ENCODE measurements at regions not wholly inside any gene's neighbourhood (a gene's known extent, or its start where the extent isn't known, plus 50 kb on each side); places are given as distances from the start of the nearest gene placed in this dataset.

DNA sequence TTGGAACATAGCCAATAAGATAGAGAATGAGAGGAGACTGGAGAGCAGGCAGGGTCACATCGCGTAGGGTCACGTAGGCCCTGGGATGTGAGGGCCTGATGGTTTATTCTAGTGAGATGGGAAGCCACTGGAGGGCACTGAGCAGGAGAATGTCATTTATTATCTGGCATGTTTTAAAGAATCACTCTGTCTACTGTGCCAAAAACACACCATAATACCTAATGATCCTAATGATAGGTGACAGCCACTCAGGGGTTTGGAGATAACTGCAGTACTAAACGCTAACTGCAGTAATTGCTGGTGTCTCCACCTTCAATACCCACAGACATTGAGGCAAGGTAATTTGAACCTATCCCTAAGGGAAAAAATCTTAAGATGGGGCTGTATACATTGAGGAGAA, 185.4 kb downstream of the TTLL7 start:
- DNase-seq, result no peak

DNA sequence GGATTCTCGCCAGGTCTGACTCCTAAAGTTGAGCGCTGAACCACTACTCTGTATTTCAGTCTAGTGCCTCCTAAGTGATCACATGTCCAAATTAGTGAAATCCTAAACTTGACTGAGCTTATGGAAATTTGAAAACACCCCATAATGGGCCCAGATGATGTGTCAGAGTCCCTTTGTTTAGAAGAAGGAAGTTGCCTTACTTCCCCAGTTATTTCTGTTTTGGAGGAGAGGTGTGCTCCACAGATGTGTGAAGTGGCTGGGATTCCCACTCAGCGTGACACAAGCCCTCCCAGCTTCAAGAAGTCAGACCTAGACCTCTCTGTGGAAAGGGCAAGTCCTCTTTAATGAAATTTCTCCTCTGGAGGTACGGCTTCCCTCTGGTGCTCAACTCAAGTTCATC, 188.8 kb downstream of the TTLL7 start:
- no peak for DNase-seq

DNA sequence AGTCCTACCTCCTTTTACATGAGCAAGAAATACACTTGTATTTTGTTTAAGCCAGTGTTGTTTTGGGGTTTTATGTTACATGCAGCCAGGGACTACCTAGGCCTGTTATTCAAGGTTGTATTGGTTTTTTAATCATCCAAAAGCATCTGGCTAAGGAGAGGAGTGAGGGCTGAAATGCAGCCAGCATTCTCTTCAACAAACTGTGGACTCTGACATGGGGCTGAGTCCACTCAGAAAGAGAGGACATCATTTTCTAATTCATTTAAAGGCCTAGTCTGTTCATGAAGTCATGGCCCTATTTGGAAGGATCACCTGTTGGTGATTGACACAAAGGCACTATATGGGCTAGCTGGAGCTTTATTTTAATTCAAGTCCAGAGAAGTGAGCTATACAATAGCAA, 190.4 kb downstream of the TTLL7 start:
- no peak for DNase-seq

DNA sequence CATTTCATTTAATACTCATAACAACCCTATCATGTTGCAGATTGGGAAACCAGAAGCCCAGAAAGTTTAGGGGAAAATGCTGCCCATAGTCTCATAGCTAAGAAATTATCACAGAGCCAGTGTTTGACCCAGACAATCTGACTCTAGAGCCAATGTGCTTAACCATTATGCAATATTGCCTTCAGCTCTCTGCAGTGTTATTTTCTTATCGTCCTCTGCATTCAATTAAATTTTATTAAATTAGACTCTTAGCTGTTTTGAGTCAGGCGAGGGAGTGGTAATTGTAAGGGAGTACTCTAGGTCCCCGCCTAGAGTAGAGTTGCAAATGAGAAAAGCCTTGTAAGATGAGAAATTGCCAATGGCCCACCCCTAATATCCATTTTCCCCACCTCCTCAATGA, 191.1 kb downstream of the TTLL7 start:
- DNase-seq, result no peak

DNA sequence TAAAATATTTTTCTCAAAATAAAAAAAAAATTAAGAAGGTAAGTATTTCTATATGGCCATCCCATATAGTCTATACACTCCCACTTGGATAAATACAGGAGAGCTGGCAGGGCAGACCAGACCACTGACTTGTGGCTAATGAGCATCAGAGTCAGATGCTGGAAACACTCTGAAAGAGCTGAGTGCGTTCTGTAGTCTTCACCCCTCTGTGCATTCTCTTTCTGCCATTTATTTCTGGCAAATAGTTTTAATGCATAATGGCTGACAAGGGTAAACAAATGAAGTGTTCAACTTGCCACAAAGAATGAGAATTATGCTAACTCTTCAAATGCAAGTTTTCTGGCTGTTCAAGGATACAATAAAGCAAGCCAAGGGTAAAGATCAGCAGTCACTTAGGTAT, 191.7 kb downstream of the TTLL7 start:
- no peak for DNase-seq

DNA sequence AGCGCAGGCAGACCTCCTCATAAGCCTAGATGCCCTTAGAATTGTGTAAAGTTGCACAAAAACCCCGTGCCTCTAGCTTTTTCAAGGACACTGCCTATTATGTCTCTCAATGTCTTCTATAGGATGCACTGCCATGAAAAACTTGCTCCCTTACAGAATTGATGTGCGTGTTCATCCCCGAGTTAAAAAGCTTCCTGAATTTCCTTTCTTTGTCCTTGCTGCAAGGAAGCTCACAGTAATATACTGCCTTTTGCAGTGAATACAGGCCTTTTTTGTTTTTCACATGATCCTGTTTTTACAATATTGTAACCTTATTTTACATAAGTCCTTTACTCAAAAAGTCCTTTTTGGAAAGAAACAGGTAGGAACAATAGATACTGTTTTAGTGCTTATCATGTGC, 193.0 kb downstream of the TTLL7 start:
- no peak for DNase-seq

DNA sequence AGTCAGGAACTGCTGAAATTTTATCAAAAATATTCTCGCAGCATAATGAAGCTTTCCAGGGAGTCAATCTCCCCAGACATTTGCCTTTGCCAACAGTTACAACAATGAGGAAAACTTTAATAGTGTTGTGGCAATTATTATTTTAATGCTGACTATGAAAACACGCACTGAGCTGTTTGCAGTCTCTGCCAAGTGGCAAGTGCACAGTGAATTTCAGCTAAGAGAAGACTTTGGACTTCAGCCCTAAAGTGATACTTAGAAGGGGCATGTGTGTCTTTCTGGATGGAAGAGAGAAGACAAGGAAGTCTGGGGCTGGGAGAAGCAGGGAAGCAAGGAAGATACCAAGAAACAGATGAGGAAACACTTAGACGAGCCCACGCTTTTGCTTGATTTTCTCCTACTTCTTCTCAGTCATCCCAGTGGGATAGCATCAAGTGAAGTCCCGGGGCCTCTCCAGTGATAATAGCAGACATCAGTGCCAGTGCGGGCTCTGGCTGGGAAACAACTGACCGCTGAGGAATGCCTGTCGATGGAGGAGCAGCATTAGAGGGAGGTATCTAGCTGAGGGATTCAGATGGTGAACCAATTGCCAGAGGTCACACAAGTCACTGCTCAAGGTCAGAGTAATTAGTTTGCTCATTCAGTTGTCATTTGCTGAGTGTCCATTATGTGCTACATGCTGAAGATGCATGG, 196.3 kb downstream of the TTLL7 start:
- no peak for DNase-seq

DNA sequence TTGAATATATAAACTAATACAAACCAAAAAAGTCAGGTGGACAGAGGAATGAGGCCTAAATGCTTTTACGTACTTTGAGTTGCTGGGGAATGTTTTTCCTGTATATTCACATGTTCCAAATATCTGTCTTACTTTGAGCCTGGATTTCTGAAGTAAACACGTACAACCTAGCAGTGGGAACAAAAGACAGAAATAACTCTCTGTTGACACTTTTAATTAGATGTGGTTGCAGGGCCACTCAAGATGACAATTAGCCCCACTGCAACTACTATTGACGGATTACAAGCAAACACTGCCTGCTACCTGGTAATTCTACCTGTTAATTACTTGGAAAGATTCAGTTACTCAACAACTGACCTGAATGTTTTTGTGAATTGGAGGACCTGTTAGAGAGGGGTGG, 196.9 kb downstream of the TTLL7 start:
- no peak for DNase-seq

DNA sequence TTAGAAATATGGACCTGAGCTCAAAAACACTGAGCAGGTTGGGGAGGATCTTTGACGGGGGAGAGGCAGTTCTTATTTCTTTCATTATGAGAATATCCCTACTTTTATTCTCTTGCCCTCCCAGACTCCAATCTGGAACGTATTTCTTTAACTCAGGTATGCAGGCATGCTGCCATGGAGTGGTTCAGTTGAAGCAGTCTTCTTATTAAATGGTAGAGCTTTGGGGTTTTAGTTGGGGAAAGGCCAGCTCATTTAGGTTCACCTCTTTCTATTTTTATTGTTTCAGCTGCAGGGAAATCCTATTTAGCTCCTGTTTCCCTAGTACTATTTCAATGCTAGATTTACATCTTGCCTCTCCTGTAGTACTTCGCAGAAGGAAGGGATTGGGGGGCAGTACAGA, 198.9 kb downstream of the TTLL7 start:
- no peak for DNase-seq

DNA sequence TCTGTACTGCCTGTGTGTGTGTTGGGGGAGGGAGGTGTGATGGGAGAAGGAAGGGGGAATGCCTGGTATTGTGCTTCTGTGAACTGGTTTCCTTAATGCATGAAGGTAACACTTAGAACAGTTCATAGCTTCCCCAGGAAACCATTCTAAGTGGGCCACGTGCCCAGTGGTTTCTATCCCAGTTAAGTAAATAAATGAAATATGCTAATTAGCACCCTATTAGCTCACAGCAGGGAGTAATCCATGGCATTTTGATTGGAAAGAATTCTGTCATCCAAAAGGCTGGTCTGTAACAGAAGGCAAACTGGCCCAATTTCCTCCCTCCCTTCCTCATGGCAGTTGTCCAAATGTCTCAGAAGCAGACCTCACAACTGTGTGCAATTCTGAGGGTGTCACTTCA, 199.3 kb downstream of the TTLL7 start:
- no peak for DNase-seq

DNA sequence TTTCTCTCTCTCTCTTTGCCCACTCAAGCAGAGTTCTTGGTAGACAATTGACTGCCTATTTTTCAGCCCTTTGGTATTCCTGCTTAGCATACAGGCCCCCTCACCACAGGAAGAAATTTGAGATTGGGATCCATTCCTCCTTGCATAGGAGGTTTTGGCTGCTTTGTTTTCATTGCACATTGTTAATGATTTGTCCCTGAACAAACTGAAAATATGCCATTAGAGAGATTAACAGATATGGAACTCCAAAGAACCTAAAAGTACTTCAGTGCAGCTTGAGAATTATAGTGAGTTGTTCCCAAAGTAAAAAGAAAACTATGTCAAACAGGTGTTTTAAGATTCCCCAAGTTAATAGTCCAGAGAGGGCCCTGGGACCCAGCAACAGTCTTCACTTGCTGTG, 200.0 kb downstream of the TTLL7 start:
- DNase-seq, result no peak

DNA sequence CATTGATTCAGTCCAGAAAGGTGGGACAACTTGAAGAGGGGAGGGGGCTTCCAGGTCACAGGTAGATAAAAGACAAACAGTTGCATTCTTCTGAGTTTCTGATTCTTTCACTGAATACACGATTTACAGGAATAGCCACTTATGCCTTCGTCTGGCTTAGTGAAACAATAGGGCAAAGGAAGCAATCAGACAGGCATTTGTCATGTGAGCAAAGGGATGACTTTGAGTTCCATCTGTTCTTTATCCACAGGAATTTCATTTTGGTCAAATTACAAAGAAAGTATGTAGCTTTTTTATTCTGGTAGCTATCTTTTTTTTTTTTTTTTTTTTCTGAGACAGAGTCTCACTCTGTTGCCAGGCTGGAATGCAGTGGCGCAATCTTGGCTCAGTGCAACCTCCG, 202.5 kb downstream of the TTLL7 start:
- no peak for DNase-seq

DNA sequence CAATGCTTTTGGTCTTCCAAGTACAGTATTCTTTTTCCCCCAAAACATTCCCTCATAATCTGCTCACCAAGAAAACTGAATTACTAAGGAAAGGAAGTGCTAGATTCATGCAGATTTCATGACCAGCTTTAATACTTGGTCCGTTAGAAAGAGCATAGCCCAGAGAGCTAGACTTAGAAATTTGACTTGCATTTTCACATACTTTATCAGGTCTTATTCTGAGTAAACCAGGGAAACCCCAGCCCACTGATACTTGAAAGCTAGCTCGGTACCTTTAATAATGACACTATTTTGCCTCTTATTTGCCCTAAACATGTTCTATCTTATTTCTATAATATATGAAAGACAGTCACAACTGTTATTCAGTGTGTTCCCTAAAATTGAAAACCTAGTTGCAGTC, 204.5 kb downstream of the TTLL7 start:
- no peak for DNase-seq

DNA sequence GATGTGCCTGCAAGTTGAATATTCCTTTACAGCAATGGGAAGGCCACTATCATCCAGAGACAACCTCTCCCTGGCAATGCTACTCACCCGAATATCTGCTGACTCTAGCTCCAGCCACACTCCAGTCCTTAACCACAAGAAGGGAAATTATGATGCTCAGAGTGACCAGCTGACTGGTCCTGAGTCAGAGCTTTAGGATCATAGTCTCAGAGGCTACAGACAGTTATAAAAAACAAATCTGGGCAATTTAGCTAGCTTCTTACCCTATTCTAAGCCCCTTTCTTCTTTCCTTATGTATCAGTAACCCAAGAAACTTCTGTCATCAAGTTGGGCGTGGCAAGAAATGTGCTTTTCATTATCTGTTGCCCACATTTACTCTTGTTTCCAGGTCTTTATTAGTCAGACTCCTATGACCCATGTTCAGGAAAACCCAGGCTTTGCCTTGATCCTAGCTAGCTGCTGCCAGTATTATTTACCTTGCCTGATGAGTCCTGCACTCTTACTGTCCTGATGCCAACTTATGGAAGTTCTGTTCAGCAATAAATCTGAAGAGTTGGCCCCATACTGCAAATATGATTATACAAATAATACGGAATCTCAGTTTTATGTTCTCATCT, 207.0 kb downstream of the TTLL7 start:
- no peak for DNase-seq

DNA sequence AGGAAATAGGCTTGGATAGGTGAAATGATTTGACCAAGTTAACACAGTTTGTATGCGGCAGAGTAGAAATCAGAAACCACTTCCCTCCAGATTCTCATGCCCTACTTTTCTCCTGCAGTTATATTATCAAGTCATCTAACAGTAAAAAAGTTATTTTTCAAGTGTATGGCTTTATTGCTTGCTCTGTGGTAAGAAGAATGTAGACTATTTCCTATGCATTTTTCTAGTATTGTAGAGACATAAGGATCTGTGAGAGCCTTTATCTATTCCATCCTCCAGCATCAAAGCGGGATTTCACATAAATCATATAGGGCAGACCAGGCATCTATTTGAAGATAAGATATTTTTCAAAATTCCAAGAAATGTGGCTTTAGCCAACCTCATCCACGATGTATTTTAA, 208.5 kb downstream of the TTLL7 start:
- no peak for DNase-seq

DNA sequence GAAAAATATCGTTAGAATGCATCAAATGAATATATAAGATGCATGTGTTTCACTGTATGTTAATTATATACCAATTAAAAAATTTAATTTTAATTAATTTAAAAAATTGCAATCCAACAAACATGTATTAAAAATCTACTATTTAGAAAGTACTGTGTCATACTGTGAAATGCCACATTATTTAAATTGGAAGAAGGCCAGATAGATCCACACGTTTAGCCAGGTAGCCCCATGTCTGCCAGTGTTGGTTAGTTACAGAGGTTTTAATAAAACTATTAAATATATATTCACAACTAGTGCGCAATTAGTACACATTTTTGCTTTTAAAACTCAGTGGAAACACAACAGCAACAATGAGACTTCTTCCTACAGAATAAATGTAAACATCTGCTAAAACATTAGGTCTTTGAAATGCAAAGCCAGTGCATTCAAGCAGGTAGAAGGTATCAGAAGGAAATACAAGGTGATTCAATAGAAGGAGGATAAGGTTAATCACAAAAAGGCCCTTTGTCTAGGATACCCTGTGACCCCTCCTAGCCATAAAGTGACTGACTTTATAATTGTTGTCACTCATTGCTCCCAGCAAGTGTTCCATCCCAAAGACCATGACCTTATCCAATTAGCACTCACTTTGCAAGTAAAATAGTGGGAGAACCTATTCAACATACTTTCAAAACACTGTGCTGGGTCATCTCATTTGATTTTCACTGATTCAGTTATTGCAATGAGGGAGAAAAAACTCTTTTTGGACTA, 211.5 kb downstream of the TTLL7 start:
- no peak for DNase-seq

DNA sequence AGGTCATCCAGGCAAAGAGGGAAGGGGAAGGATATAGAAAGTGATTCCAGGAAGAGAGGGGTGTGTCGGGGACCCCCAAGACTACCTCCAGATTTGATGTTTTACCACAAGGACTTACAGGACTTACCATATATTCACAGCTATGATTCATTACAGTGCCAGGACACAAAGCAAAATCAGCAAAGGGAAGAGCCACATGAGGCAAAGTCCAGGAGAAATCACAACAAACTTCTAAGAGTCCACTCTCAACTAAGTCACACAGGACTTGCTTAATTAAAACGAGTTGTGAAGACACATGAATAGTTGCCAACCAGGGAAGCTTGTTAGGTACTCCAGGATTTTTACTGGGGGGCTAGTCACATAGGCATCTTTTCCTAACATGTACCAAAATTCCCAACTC, 217.3 kb downstream of the TTLL7 start:
- DNase-seq, result no peak

DNA sequence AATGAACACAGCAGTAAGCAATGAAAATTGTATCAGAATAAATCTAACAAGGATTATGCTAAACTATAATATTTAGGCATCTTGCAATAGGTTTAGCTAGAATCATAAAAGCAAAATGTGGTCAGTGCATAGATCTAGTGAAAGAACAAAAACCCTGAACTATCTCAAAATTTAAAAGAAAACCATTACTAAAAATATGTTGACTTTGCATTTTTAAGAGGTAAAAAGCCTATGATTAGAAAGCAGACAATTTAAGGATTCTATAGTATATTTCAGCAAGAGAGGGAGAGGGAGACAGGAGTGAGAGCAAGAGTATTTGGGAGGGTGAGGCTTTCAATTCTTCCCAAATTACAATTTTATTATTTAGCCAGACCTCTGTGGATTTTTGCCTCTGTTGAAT, 219.4 kb downstream of the TTLL7 start:
- DNase-seq, result no peak

DNA sequence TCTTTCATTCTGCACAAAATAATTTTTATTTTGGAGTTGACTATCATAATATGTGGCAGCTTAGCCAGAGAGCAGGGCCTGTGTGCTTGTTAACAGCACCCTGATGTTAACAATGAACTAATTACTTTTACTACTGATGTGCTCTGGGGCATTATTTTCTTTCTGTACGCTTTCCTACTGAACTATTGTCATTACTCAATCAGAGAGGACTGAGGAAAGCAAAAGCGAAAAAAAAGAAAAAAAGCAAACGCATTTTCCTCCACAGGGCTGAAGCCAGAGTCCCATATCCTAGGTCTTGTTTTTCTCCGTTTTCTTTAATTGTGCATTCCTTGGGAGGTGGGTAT, 221.2 kb downstream of the TTLL7 start:
- DNase-seq, result no peak

DNA sequence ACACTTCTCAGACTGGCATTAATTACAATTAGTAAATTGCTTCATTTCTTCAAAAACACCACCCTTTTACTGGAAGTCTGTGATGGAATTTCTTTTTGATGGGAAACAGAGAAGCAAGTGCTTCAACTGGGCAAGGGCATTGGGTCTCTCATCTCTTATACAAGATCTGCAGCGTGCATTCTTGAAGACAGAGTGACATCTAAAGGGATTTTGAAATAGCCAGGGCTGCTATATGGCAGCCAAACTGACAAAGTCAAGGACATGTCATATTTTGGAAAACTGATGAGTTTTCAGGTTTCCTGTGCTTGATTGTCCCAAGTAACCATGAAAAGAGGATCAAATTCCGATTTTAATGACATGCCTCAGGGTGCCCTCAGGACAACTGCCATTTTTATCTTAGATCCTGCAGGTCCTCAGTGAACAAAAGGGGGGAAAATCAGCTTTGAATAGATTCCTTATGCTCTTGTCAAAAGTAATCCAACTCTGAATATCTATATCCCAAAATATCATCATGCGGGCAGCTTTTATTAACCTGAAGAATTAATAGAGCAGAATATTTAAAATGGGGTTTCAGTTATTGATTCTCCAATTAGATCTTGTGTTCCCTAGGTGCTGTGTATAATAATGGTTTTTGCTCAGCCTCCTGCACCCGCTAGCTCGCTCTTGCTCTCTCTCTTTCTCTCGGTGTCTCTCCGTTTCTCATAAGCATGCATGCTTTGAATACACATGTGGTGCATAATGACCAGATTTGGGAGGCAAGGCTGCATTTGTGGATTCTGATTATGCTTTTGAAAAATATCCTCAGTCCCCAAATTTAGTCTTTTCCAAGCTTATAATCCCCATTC, 221.8 kb downstream of the TTLL7 start:
- DNase-seq, result no peak

DNA sequence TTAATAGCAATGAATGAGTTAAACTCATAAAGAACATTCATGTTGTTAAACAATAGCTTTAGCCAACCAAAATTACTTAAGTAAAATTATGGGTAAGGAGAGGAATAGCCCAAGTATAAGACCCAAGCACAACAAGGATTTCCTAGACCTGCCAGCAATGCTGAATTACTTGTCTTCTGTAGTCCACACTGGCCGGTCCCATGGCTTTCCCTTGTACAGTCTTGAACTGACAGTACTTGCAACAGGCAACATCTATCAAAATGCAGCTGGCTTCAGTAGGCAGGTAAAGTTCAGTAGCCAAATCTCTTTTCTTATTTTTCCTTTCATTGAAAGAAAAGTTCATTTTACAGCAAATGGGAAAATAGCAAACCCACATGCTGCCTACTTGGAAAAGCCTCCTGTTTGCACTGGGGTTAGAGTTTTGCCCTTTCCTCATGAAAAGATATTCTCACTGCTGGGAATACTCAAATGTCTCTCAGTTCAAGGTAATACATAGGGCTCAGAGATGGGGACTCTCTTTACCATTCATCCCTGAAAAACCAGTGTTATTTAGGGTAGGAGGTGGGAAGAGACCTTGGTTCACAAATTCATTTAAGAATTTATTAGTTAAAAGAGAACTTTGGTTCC, 222.8 kb downstream of the TTLL7 start:
- no peak for DNase-seq

DNA sequence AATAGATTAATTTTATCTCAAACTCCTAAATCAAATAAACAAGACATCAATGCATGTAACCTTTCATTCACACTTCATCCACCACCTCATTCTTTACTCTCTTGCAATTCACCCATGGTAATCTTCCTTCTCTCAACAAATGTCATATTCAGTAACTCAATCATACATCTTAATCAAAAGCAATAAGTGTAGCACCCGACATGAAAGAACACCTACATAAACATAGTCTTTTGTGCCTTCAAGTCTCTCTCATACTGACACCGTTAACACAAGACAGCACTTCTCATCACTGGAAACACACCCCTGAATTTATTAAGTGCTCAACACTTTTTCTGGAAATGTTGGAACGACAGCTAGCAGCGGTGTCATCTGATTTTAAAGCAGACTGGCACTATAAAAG, 225.9 kb downstream of the TTLL7 start:
- DNase-seq, result no peak

DNA sequence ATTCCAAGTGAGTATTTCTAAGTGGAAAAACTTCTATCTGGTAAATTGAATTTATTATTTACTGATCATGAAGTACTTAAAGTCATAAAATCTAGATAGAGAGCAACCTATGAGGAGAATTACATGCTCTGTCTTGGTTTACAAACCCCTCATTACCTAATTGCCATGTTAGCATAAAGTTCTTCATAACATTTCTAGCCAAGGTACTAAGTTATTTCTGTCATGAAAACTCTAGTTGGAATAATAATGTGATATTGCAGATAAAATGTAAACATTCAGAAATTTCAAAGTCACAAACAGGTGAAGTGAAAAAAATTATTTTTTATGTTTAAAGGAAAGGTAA, 228.6 kb downstream of the TTLL7 start:
- DNase-seq, result no peak
